GM12865 (cell line): ENCODE measurements at regions not wholly inside any gene's neighbourhood (a gene's known extent, or its start where the extent isn't known, plus 50 kb on each side); places are given as distances from the start of the nearest gene placed in this dataset.

Experiments
- DNase-seq: peaks from one replicate; pipeline ENCODE4 v3.0.0; 2010; ENCODE audit warnings: low read depth
- H3K4me3 ChIP-seq: 2 replicates; pipeline ENCODE4 v1.5.1; 2011; ENCODE audit warnings: mild to moderate bottlenecking, low read depth, low read length, control low read depth
- TF ChIP-seq, protein P1 (sequence below): IDR thresholded peaks from 2 replicates; pipeline ENCODE4 v1.5.1; 2011; ENCODE audit warnings: low read length, control low read depth, low read depth, inconsistent platforms; ENCODE audit not compliant: insufficient read depth; ENCODE audit errors: missing control alignments

DNA sequence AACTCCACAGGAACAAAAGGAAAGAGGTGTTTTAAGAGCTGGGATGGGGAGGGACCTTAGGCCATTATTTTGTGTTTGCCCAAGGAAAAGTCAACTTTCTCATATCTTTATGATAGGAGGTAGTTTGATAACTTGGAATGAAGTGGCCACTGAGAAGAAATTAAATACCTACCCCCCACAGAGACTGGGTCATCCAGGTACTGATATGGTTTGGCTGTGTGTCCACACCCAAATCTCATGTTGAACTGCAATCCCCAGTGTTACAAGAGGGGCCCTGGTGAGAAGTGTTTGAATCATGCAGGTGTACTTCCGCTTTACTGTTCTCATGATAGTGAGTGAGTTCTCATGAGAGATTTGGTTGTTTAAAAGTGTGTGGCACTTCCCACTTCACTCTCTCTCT, 477.9 kb upstream of the KIF2B start:
- TF ChIP-seq, protein P1, sequence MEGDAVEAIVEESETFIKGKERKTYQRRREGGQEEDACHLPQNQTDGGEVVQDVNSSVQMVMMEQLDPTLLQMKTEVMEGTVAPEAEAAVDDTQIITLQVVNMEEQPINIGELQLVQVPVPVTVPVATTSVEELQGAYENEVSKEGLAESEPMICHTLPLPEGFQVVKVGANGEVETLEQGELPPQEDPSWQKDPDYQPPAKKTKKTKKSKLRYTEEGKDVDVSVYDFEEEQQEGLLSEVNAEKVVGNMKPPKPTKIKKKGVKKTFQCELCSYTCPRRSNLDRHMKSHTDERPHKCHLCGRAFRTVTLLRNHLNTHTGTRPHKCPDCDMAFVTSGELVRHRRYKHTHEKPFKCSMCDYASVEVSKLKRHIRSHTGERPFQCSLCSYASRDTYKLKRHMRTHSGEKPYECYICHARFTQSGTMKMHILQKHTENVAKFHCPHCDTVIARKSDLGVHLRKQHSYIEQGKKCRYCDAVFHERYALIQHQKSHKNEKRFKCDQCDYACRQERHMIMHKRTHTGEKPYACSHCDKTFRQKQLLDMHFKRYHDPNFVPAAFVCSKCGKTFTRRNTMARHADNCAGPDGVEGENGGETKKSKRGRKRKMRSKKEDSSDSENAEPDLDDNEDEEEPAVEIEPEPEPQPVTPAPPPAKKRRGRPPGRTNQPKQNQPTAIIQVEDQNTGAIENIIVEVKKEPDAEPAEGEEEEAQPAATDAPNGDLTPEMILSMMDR: no peak
- no peak overlapping the region for H3K4me3 ChIP-seq
- no peak for DNase-seq

GRCh38 chr17:53336281-53336680, 486.4 kb upstream of the KIF2B start:
- TF ChIP-seq, protein P1: no peak
- no peak for DNase-seq
- no peak overlapping the region for H3K4me3 ChIP-seq

- TF ChIP-seq, protein P1: no peak
- H3K4me3 ChIP-seq: no peak overlapping the region
- no peak for DNase-seq
Observed at GRCh38 chr17:53335443-53335842, 487.3 kb upstream of the KIF2B start.

DNA sequence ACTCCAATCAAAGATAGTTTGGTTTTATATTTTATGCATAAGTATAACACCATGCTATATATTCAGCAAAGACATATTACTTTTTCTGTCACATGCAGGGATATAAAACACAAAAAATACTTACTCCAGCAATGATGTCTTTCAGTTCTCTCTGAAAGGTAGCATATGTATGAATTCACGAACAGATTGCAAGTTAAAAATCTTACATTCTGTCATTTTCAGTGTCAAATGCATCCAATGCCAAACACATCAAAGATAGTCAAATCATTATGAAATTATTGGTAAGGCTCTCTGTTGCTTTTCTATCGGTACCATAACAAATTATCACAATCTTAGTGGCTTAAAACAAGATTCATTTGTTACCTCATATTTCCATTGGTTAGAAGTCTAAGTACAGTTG, 492.0 kb upstream of the KIF2B start:
- no peak for DNase-seq
- H3K4me3 ChIP-seq: no peak overlapping the region
- TF ChIP-seq, protein P1: no peak

DNA sequence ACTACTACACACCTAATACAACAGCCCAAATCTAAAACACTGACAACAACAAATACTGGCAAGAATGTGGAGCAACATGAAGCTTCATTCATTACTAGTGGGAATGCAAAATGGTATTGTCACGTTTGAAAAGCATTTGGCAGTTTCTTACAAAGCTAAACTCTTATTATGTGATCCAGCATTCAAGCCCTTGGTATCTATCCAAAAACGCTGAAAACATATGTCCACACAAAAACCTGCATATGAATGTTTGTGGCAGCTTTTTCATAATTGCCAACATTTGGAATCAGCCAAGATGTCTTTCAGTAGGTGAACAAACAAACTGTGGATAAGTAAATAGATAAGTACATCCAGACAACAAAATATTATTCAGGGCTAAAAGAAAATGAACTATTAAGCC, 501.1 kb upstream of the KIF2B start:
- TF ChIP-seq, protein P1: no peak
- H3K4me3 ChIP-seq: no peak overlapping the region
- no peak for DNase-seq

GRCh38 chr17:53319947-53320346, 502.8 kb upstream of the KIF2B start:
- H3K4me3 ChIP-seq: no peak overlapping the region
- no peak for DNase-seq
- TF ChIP-seq, protein P1: no peak

DNA sequence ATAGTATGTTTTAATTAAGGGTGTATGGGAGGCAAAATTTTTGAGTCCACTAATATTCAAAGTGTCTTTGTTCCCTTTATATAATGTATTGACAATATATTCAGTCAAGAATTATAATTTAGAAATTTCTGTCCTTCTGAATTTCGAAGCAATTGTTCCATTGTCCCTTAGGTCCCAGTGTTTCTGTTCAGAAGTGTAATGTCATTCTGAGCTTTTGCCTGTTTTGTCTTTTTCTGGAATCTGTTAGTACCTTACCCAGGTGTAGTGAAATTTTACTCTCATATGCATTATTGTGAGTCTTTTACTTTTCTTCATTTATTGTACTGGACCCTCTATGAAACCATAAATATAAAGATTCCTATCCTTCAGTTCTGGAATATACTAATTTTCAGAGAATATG, 505.7 kb upstream of the KIF2B start:
- TF ChIP-seq, protein P1: no peak
- no peak for DNase-seq
- no peak overlapping the region for H3K4me3 ChIP-seq
